K562 (cell line): ENCODE measurements at regions not wholly inside any gene's neighbourhood (a gene's known extent, or its start where the extent isn't known, plus 50 kb on each side); places are given as distances from the start of the nearest gene placed in this dataset.

Source experiments
- FOXA1 ChIP-seq: fragments of 450-650 bp; IDR thresholded peaks from 2 replicates; pipeline ENCODE4 v1.6.1; 2016; ENCODE audit warnings: mild to moderate bottlenecking, borderline replicate concordance
- HBP1 ChIP-seq: fragments of 450-650 bp; formaldehyde crosslinking; IDR thresholded peaks from 2 replicates; pipeline ENCODE4 v1.4.0; 2022; ENCODE audit warnings: missing genetic modification characterization
- IRF9 ChIP-seq: fragments of 450-650 bp; IDR thresholded peaks from 2 replicates; pipeline ENCODE4 v1.6.1; 2016; ENCODE audit warnings: missing biosample characterization, missing genetic modification characterization
- MAZ ChIP-seq, 2 experiments: fragments of 450-650 bp in 1 of 2; sonication (generic) in 1 of 2; formaldehyde crosslinking; IDR thresholded peaks in 1 of 2; conservative IDR thresholded peaks in 1 of 2; 2 replicates each; pipeline versions ENCODE4 v1.4.0 to v1.5.0; 2020; ENCODE audit warnings: mild to moderate bottlenecking in 1 of 2, missing genetic modification reagents in 1 of 2
- MBD2 ChIP-seq: sonication (generic); IDR thresholded peaks from 2 replicates; pipeline ENCODE4 v1.6.1; 2016; ENCODE audit warnings: low read depth, borderline replicate concordance
- MYNN ChIP-seq, 2 experiments: sonication (generic); formaldehyde crosslinking in 1 of 2; IDR thresholded peaks; 2 replicates each; pipeline versions ENCODE4 v1.5.0 to v1.6.1; 2016 to 2020; ENCODE audit warnings: antibody characterized with exemption in 1 of 2, missing genetic modification reagents in 1 of 2
- NFIC ChIP-seq: fragments of 450-650 bp; IDR thresholded peaks from 2 replicates; pipeline ENCODE4 v1.6.1; 2017; ENCODE audit warnings: mild to moderate bottlenecking, inconsistent platforms
- NR0B1 ChIP-seq: fragments of 450-650 bp; IDR thresholded peaks from one replicate; pipeline ENCODE4 v1.6.1; 2018; ENCODE audit warnings: mild to moderate bottlenecking, moderate library complexity; ENCODE audit not compliant: partially characterized antibody
- ZFX ChIP-seq: sonication (generic); formaldehyde crosslinking; IDR thresholded peaks from 2 replicates; pipeline ENCODE4 v1.8.0; 2022; ENCODE audit warnings: mild to moderate bottlenecking, missing genetic modification reagents, moderate library complexity
- ZNF239 ChIP-seq: fragments of 250-450 bp; sonication (Bioruptor Pico); IDR thresholded peaks from 2 replicates; pipeline ENCODE4 v1.4.0; 2020; ENCODE audit warnings: mild to moderate bottlenecking
- ZNF639 ChIP-seq, 2 experiments: fragments of 200-800 bp in 1 of 2; sonication (Bioruptor generic) in 1 of 2; sonication (generic) in 1 of 2; formaldehyde crosslinking in 1 of 2; IDR thresholded peaks in 1 of 2; conservative IDR thresholded peaks in 1 of 2; 2 replicates each; pipeline versions ENCODE4 v1.5.0 to v1.6.1; 2016 to 2020; ENCODE audit warnings: missing compliant biosample characterization in 1 of 2, missing genetic modification characterization in 1 of 2, missing genetic modification reagents in 1 of 2
- ZNF668 ChIP-seq: fragments of 250-450 bp; sonication (Bioruptor Pico); IDR thresholded peaks from 2 replicates; pipeline ENCODE4 v1.8.0; 2022; ENCODE audit warnings: mild to moderate bottlenecking, inconsistent platforms
- TF ChIP-seq, protein P1 (sequence below), 3 experiments: fragments of 200-800 bp in 1 of 3; fragments of 250-450 bp in 1 of 3; fragments of 450-650 bp in 1 of 3; sonication (Bioruptor Pico) in 1 of 3; sonication (Bioruptor generic) in 1 of 3; formaldehyde crosslinking in 1 of 3; IDR thresholded peaks; 2 replicates each; pipeline versions ENCODE4 v1.6.1 to v1.8.0; 2016 to 2022; ENCODE audit warnings: mild to moderate bottlenecking in 2 of 3, missing genetic modification characterization in 2 of 3, missing compliant biosample characterization in 1 of 3, moderate library complexity in 1 of 3

DNA sequence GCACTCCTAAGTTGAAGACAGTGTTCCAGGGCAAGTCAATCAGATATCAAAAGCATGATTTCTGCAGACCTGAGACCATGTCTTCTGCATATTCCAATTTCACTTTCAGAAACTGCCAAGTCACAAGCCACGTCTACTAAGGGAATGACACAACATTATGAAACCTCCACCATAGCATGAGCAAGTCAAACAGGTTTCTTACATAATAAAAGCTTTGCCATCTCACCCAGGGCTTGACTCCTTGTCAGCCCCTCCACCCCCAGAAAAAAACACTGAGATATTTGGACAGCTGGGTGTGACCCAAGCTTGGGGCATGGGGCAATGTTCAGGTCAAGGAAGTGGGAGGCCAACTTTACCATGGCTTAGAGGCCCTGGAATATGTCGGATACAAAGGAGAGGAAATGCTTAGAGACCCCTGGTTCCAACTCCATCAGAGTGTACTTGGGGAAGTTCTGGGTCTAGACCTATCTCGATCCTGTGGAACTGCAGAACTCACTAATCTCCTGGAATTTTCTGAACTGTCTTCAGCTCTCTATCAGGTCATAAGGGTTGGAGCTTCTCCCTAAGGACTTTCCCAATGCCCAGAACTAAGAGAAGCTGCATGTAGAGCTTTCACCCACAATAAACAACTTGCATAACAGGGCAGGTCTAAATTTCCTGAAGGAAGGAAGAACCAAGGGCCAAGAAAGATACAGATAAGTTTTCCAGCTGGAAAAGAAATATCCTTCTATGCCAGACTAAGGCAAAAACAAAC lies 80.6 kb upstream of the NAMPT start (continued):
- TF ChIP-seq ZNF639 (CRISPR knock-in tag; conservative IDR thresholded peaks at IDR 0.05 in 1 of 2, IDR thresholded peaks at IDR 0.05 in 1 of 2), result peak in 1 of 2 experiments; percentile 85; a peak in 2 of 4 replicates
- TF ChIP-seq MBD2, result peak; percentile 17; the same call in 1 of the 2 replicates
- TF ChIP-seq ZFX (CRISPR knock-in tag), result peak; percentile 52; the same call in 1 of the 2 replicates
- TF ChIP-seq, protein P1, sequence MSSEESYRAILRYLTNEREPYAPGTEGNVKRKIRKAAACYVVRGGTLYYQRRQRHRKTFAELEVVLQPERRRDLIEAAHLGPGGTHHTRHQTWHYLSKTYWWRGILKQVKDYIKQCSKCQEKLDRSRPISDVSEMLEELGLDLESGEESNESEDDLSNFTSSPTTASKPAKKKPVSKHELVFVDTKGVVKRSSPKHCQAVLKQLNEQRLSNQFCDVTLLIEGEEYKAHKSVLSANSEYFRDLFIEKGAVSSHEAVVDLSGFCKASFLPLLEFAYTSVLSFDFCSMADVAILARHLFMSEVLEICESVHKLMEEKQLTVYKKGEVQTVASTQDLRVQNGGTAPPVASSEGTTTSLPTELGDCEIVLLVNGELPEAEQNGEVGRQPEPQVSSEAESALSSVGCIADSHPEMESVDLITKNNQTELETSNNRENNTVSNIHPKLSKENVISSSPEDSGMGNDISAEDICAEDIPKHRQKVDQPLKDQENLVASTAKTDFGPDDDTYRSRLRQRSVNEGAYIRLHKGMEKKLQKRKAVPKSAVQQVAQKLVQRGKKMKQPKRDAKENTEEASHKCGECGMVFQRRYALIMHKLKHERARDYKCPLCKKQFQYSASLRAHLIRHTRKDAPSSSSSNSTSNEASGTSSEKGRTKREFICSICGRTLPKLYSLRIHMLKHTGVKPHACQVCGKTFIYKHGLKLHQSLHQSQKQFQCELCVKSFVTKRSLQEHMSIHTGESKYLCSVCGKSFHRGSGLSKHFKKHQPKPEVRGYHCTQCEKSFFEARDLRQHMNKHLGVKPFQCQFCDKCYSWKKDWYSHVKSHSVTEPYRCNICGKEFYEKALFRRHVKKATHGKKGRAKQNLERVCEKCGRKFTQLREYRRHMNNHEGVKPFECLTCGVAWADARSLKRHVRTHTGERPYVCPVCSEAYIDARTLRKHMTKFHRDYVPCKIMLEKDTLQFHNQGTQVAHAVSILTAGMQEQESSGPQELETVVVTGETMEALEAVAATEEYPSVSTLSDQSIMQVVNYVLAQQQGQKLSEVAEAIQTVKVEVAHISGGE (CRISPR knock-in tag; IDR thresholded peaks at IDR 0.05), result peak in 1 of 3 experiments; percentile 69; a peak in 1 of 6 replicates
- peak; percentile 60; the same call in 1 of the 2 replicates for TF ChIP-seq ZNF239 (CRISPR knock-in tag)
- TF ChIP-seq MAZ (CRISPR knock-in tag; conservative IDR thresholded peaks at IDR 0.05 in 1 of 2, IDR thresholded peaks at IDR 0.05 in 1 of 2), result peak in 1 of 2 experiments; percentile 57; a peak in 1 of 4 replicates
- peak; percentile 85 for TF ChIP-seq IRF9 (tag)
- peak; percentile 26; the same call in 1 of the 2 replicates for TF ChIP-seq HBP1 (CRISPR knock-in tag)
- TF ChIP-seq NR0B1, result no peak
- no peak for TF ChIP-seq NFIC
- no peak for TF ChIP-seq FOXA1
- TF ChIP-seq ZNF668 (CRISPR knock-in tag), result peak; percentile 6; the same call in 1 of the 2 replicates
- TF ChIP-seq MYNN (IDR thresholded peaks at IDR 0.05), result peak; percentile 80; the same call in 1 of the 2 replicates
- TF ChIP-seq MYNN (CRISPR knock-in tag; IDR thresholded peaks at IDR 0.05), result 0 out of 2 replicates have a peak, but pooled peaks have one; percentile 69
